Hypothalamus (tissue), 51 donors: ENCODE measurements at regions not wholly inside any gene's neighbourhood (a gene's known extent, or its start where the extent isn't known, plus 50 kb on each side); places are given as distances from the start of the nearest gene placed in this dataset.

ENCODE experiments used
- DNase-seq, 51 donors: peaks; one replicate each; lab custom pipeline; 2025; lab: John Stamatoyannopoulos, UW

- no peak for DNase-seq
These were observed 51.4 kb upstream of the SOX2 start for GRCh38 chr3:181660337-181660736.

- DNase-seq: no peak
These were observed 74.3 kb upstream of the SOX2 start for GRCh38 chr3:181637456-181637855.

- DNase-seq: no peak
These were observed 74.7 kb upstream of the SOX2 start for GRCh38 chr3:181637056-181637455.

DNA sequence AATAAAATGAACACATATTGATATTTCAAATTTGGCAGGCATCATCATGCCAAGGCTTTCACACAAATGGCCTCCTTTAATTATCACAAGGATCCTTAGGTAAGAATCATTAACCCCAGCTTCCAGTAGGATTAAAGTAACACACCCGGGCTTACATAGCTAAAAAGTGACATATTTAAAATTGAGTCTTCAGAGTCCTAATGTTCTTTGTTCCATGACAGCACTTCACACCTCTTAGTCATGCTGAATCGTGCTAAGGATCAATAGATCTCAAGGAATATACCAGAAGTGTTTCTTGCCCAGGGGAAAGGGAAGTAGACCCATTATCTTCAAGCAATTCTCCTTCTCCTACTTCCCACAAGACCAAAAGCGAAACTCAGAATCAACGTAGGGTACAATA, 76.6 kb upstream of the SOX2 start:
- no peak for DNase-seq

DNA sequence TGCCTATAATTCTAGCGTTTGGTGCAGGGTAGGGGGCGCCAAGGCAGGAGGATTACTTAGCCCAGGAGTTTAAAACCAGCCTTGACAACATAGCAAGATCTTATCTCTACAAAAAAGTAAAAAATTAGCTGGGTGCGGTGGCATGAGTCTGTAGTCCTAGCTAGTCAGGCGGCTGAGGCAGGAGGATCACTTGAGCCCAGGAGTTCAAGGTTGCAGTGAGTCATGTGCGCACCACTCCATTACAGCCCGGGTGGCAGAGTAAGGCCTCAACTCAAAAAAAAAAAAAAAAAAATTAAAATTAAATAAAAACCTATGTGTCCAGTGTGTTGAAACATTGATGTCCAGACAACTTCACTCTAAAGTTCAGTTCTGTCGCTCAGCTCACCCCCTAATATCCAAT, 78.2 kb upstream of the SOX2 start:
- no peak for DNase-seq

GRCh38 chr3:181631901-181632300, 79.8 kb upstream of the SOX2 start:
- no peak for DNase-seq

DNA sequence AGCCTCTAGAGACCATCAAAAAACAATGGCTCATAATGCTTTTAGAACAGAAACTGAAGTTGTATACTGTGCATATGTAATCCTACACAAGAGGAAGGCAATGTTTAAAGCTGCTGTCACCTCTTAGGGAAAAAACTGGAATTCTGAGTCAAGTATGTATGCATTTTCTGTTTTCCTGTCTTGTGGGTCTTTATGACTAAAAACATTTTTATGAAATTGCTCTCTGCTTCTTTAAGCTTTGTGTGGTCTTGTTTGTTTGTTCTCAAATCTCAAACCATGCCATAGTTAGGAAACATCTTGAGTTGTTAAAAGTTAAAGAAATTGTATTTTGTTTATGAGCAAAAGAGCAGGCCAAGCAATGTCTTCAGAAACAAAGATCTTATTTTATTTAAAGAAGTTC, 80.9 kb upstream of the SOX2 start:
- DNase-seq: no peak

- no peak for DNase-seq
These were observed 82.0 kb upstream of the SOX2 start for GRCh38 chr3:181629711-181630110.

DNA sequence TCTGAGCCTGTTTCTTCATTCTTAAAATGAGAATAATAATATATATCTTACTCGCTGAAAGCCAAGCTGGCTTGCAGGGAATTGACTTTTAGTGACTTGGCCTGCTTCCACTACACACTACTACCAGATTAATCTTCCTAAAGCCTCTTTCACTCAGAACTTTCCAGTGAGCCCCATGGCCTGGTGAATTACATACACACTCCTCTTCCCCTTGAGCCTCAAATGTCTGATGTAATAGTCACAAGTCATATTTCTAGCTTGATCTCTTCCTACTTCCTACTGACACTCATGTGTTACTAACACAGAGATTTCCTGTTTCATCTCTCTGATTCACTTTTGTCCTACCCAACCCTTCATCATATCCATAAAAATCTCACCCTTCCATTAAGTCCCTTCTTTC, 82.7 kb upstream of the SOX2 start:
- no peak for DNase-seq

DNA sequence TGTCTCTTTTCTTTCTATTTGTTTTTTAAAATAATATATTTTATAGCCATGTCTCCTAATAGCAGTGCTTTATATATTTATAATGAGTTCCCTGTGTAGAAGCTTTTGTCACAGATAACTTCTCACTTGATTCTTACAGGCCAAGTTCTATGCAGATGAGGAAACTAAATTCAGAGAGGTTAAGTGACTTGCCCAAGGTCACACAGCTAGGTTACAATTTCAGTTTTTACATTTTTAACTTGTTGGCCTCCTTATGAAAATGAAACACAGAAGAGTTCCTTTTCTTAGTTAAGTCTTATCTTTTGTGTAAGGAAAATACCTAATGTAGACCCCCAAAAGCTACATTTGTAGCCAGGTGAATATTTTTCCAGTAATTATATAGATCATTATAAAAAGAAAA, 83.3 kb upstream of the SOX2 start:
- no peak for DNase-seq

DNA sequence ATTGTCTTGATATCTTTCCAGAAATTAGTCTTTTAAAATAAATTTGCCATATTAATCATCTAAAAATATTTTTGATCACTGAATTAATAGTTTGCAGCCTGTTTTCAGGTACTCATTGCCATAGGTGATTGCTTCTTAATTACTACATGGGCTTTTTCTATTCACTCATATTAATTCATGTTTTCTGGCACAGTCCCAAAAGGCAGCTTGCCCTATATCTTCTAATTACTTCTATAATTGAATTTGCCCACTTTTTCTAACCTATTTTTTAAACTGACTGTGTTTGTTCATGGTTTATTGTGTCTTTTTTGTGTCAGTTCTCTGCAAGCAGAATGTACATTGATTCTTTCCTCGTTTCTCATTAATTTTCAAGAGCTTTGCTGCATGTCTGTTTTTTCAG, 85.7 kb upstream of the SOX2 start:
- no peak for DNase-seq

DNA sequence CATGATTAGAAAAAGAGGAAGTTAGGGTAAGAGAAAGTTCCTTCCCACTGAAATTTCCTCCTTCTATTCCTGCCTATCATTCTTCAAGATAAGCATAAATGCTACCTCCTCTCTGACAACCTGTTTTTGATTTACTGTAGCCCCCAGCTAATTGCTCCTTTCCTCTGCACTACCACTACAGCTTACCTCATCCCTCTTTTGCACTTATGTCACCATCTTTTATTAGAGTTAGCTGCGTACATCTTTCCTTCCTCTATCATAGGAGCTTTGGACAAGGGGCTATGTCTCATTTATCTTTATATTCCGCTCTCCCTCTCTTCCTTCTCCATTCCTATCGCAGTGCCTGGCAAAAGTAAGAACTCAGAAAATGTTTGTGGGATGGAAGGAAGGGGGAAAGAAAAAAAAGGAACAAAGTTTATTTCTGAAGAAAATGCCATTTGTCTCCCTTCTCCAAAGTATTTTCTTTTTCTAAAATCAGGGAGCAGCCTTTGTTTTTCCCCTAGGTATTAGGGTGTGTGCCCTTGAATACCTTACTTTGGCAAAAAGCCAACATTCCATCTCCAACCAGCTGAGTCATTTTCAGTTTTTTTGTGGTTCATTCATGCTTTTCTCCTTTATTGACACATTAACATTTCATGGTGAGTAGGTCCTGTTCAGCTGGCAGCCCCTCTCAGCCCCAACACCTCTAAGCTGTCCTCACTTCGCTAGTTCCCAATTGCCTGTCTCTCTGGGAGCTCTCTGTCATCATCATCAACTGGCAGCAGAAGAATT, 87.6 kb upstream of the SOX2 start:
- no peak for DNase-seq

DNA sequence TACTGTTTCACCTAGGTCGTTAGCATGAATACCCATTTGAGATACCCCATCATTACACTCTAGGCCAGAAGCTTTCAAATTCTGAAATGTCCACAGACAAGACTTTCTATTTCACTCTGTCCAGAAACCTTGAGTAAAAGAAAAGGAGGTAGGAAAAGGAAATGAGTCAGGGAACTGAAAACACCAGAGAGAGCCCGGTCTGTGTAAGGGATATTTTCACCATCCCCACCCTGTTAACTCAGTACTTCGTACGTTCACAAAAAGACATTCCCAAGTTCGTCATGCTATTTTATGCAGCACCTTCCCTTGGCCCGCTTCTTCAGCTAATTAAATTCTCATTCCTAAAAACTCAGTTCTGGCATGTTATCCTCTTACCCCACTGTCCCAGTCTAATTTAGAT, 89.4 kb upstream of the SOX2 start:
- DNase-seq: no peak

DNA sequence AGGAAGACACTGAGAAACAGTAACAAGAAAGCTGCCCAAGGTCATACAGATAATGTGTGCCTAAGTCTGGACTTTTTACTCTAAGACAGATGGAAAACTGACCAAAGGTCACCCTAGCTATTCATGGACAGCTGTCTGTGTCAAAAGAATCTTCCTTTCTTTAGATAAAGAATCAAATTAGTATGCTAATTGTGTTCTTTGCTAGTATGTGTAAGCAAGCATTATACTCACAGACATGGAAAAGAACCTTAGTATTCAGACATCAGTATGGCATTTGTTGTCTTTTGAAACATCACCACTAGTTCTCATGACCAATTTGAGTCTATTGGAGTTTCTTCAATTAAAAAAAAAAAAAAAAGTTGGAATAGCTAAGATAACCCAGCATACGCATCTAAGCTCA, 91.8 kb upstream of the SOX2 start:
- DNase-seq: no peak

GRCh38 chr3:181618260-181618659, 93.5 kb upstream of the SOX2 start:
- DNase-seq: peak in 4 of 51 donors; percentile 11 to 48 (median 24)

GRCh38 chr3:181616088-181617070, 95.3 kb upstream of the SOX2 start:
- DNase-seq: no peak

DNA sequence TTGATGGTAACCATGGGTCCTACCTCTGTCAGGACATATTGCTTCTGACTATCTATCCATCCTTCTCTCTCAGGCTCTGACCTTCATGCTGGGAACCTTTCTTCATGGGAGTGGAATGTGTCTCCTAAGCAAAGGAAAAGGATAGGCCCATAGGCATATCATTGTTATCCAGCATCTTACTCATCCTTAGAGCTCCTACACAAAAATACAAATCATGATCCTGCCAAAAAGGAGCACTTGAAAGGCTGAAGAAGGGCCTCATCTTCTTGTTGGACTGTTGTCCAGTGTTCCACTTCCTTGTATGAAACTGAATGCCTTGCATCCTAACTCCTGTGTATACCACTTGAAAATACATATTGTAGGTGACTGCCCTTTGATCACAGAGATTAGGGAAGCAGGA, 96.1 kb upstream of the SOX2 start:
- DNase-seq: no peak

GRCh38 chr3:181614878-181615277, 96.8 kb upstream of the SOX2 start:
- no peak for DNase-seq

- no peak for DNase-seq
These were observed 97.9 kb upstream of the SOX2 start for GRCh38 chr3:181613813-181614212.

DNA sequence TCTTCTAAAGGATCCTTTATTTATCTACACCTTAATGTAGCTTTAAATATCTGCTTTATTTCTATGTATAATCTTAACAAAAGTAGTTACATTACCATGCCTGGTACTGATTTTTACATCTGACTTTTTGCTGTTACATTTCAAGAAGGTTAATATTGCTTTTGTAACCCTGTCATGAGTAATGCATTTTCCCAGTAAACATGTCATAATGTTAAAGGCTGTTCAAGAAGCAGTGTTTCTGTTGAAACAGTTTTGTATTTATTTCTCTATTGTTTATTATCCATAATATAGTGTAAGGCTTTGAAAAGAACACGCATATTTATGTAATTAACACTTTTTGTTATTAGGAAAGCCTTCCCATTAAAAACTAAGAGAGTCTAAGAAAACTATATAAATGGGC, 98.5 kb upstream of the SOX2 start:
- DNase-seq: no peak

DNA sequence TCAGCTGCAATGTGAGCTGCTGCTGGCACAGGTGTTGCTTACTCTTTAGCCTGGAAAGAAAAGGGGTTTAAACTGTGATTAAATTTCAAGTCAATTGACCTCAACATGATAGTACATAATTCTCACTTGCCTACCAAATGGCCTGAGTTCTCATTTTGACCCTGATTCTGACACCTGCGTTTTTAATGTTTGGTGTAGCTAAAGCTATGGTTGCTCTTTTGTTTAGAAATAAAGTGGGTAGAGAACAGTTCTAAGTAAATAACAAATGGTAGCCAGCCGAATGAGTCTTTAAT, 100.8 kb upstream of the SOX2 start:
- DNase-seq: no peak
